Loucy (cell line): ENCODE measurements at regions not wholly inside any gene's neighbourhood (a gene's known extent, or its start where the extent isn't known, plus 50 kb on each side); places are given as distances from the start of the nearest gene placed in this dataset.

Experiments
- H2AFZ ChIP-seq: fragments of 200-600 bp; sonication (generic); 2 replicates; pipeline ENCODE4 v1.6.0; 2016; ENCODE audit warnings: antibody characterized with exemption, mild to moderate bottlenecking, low read length, moderate library complexity
- H3F3A ChIP-seq: fragments of 200-600 bp; 2 replicates; pipeline ENCODE4 v1.6.0; 2016; ENCODE audit warnings: antibody characterized with exemption, low read depth, mild to moderate bottlenecking
- H3K27me3 ChIP-seq: fragments of 200-600 bp; sonication (generic); 2 replicates; pipeline ENCODE4 v1.6.1; 2014; ENCODE audit warnings: low read length, mild to moderate bottlenecking; ENCODE audit not compliant: insufficient read depth, poor library complexity, severe bottlenecking
- H3K36me3 ChIP-seq: fragments of 200-600 bp; sonication (generic); 2 replicates; pipeline ENCODE4 v1.6.1; 2016; ENCODE audit warnings: low read length; ENCODE audit not compliant: insufficient read depth
- H3K4me1 ChIP-seq: fragments of 200-600 bp; sonication (generic); 2 replicates; pipeline ENCODE4 v1.5.1; 2014; ENCODE audit warnings: low read length, mild to moderate bottlenecking; ENCODE audit not compliant: insufficient read depth, poor library complexity, severe bottlenecking
- H3K4me2 ChIP-seq: fragments of 200-600 bp; sonication (generic); 2 replicates; pipeline ENCODE4 v1.6.0; 2014; ENCODE audit warnings: antibody characterized with exemption, low read length, low read depth, mild to moderate bottlenecking; ENCODE audit not compliant: poor library complexity, severe bottlenecking
- H3K4me3 ChIP-seq: fragments of 200-600 bp; sonication (generic); 2 replicates; pipeline ENCODE4 v1.5.1; 2014; ENCODE audit warnings: low read length, mild to moderate bottlenecking, mixed read lengths; ENCODE audit not compliant: poor library complexity, severe bottlenecking
- H3K79me2 ChIP-seq: fragments of 200-600 bp; sonication (generic); 2 replicates; pipeline ENCODE4 v1.6.1; 2014; ENCODE audit warnings: low read length; ENCODE audit not compliant: insufficient read depth
- H3K9ac ChIP-seq: fragments of 200-600 bp; sonication (generic); 2 replicates; pipeline ENCODE4 v1.6.0; 2014; ENCODE audit warnings: mild to moderate bottlenecking, low read depth, low read length, moderate library complexity; ENCODE audit not compliant: poor library complexity, severe bottlenecking
- H3K9me2 ChIP-seq: fragments of 200-600 bp; sonication (generic); replicated peaks from 2 replicates; pipeline ENCODE4 v1.6.1; 2016; ENCODE audit warnings: low read depth, low read length, mixed read lengths
- H3K9me3 ChIP-seq: fragments of 200-600 bp; sonication (generic); 2 replicates; pipeline ENCODE4 v1.6.1; 2014; ENCODE audit warnings: mild to moderate bottlenecking, antibody characterized with exemption, low read length, low read depth; ENCODE audit not compliant: insufficient read depth
- H4K20me1 ChIP-seq: fragments of 200-600 bp; sonication (generic); 2 replicates; pipeline ENCODE4 v1.6.0; 2014; ENCODE audit warnings: antibody characterized with exemption, low read length, mild to moderate bottlenecking; ENCODE audit not compliant: insufficient read depth, poor library complexity, severe bottlenecking
- EZH2phosphoT487 ChIP-seq: fragments of 200-600 bp; IDR thresholded peaks from 2 replicates; pipeline ENCODE4 v1.6.1; 2018; ENCODE audit warnings: antibody characterized with exemption, mild to moderate bottlenecking, moderate library complexity, borderline replicate concordance
- TF ChIP-seq, protein P1 (sequence below): fragments of 200-600 bp; sonication (generic); conservative IDR thresholded peaks from 2 replicates; pipeline ENCODE4 v1.5.1; 2014; ENCODE audit warnings: mild to moderate bottlenecking, antibody characterized with exemption, low read length

DNA sequence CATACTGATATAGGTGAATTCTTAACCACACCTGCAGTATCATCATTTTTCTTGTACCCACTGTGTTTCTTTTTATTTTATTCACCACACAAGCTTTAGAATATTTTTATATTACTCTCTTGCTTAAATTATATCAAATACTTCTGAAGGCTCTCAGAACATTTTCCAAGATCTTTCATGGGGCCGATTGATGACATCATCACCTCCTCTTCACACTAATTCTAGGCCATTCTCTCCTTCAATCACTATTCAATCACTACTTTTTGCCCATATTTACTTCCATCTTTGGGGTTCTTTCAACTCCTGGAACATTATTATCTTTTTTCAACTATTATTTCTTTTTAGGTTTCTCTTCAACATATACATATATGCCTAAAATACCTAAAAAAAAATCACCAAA lies 1438.8 kb upstream of the ALCAM start:
- Histone ChIP-seq H2AFZ (no peak overlapping the region), H3K4me2 (no peak overlapping the region), H3K4me3 (no peak overlapping the region), H3K27me3 (no peaks in the 10 kb centered on the region), H3F3A (no peaks in the 10 kb centered on the region), H4K20me1 (no peaks in the 10 kb centered on the region), H3K9me3 (0 out of 2 replicates have a peak, but pooled peaks cover 5% of the 10 kb centered on the region), H3K36me3 (no peaks in the 10 kb centered on the region), H3K4me1 (no peaks in the 10 kb centered on the region), H3K9me2 (no peaks in the 10 kb centered on the region), H3K9ac (no peak overlapping the region), H3K79me2 (no peaks in the 10 kb centered on the region)
- no peak for TF ChIP-seq EZH2phosphoT487
- TF ChIP-seq, protein P1, sequence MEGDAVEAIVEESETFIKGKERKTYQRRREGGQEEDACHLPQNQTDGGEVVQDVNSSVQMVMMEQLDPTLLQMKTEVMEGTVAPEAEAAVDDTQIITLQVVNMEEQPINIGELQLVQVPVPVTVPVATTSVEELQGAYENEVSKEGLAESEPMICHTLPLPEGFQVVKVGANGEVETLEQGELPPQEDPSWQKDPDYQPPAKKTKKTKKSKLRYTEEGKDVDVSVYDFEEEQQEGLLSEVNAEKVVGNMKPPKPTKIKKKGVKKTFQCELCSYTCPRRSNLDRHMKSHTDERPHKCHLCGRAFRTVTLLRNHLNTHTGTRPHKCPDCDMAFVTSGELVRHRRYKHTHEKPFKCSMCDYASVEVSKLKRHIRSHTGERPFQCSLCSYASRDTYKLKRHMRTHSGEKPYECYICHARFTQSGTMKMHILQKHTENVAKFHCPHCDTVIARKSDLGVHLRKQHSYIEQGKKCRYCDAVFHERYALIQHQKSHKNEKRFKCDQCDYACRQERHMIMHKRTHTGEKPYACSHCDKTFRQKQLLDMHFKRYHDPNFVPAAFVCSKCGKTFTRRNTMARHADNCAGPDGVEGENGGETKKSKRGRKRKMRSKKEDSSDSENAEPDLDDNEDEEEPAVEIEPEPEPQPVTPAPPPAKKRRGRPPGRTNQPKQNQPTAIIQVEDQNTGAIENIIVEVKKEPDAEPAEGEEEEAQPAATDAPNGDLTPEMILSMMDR, result no peak

DNA sequence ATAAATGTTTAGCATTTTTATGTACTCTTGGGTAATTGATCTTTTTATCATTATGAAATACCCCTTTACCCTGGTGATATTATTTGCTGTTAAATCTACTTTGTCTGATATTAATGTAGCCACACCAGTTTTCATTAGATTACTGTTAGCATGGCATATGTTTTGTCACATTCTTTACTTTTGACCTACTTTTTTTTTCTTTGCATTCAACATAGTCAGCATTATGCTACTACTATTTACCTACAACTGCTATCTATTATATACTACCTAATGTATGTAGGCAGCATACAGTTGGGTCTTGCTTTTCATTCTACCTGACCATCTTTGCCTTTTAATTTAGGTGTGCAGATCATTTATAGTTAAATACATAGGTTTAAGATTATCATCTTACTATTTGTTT lies 1429.6 kb upstream of the ALCAM start:
- no peaks in the 10 kb centered on the region for H3K4me1 ChIP-seq
- no peak overlapping the region for H3K4me2 ChIP-seq
- no peaks in the 10 kb centered on the region for H3K79me2 ChIP-seq
- H3K27me3 ChIP-seq, result no peaks in the 10 kb centered on the region
- no peaks in the 10 kb centered on the region for H3K36me3 ChIP-seq
- H3K9me2 ChIP-seq, result no peaks in the 10 kb centered on the region
- TF ChIP-seq EZH2phosphoT487, result no peak
- TF ChIP-seq, protein P1, result no peak
- H3K9me3 ChIP-seq, result 0 out of 2 replicates have a peak, but pooled peaks cover under 1% of the 10 kb centered on the region
- no peaks in the 10 kb centered on the region for H4K20me1 ChIP-seq
- no peak overlapping the region for H3K9ac ChIP-seq
- no peak overlapping the region for H3K4me3 ChIP-seq
- H3F3A ChIP-seq, result no peaks in the 10 kb centered on the region
- H2AFZ ChIP-seq, result no peak overlapping the region

DNA sequence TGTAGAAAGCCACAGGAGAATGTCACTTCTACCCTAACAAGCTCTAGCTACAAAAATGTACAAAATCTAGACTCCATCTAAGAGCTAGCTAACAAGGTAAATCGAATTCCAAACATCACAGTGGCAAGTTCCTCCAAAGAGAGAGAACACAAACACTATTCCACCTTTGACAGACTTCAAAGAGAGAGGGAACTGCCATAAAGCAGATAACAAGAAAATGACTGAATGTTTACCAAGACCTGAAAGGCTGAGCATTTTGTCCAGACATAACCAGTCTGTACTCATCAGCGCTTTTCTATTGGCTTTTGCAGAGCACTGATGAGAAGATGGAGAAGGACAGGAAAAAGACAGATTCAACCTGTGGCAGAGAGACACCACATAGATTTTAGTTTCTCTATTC lies 1419.6 kb upstream of the ALCAM start:
- Histone ChIP-seq H2AFZ (no peak overlapping the region), H4K20me1 (no peaks in the 10 kb centered on the region), H3K4me3 (no peak overlapping the region), H3K9ac (no peak overlapping the region), H3K4me1 (no peaks in the 10 kb centered on the region), H3K79me2 (no peaks in the 10 kb centered on the region), H3K9me2 (no peaks in the 10 kb centered on the region), H3K36me3 (no peaks in the 10 kb centered on the region), H3K9me3 (no peaks in the 10 kb centered on the region), H3K27me3 (no peaks in the 10 kb centered on the region), H3F3A (no peaks in the 10 kb centered on the region), H3K4me2 (no peak overlapping the region)
- no peak for TF ChIP-seq EZH2phosphoT487
- TF ChIP-seq, protein P1, result no peak
